Epithelial cell of proximal tubule (primary cell): ENCODE measurements at regions not wholly inside any gene's neighbourhood (a gene's known extent, or its start where the extent isn't known, plus 50 kb on each side); places are given as distances from the start of the nearest gene placed in this dataset.

ENCODE experiments used
- DNase-seq: peaks from one replicate; pipeline ENCODE4 v3.0.0-alpha.2; 2011; ENCODE audit warnings: low read depth
- H3K4me3 ChIP-seq: 2 replicates; pipeline ENCODE4 v1.5.1; 2011; ENCODE audit warnings: low read depth, mild to moderate bottlenecking, low read length
- CTCF ChIP-seq: conservative IDR thresholded peaks from 2 replicates; pipeline ENCODE4 v1.5.1; 2012; ENCODE audit warnings: low read depth, mild to moderate bottlenecking, low read length

- no peak overlapping the region for H3K4me3 ChIP-seq
- no peak for TF ChIP-seq CTCF
- no peak for DNase-seq
These were observed 343.9 kb upstream of the CADM1 start for GRCh38 chr11:115848080-115848479.

- no peak for DNase-seq
- TF ChIP-seq CTCF: no peak
- no peak overlapping the region for H3K4me3 ChIP-seq
These were observed 341.7 kb upstream of the CADM1 start for GRCh38 chr11:115845872-115846271.

GRCh38 chr11:115843685-115844084 is 339.5 kb upstream of the CADM1 start:
- TF ChIP-seq CTCF: no peak
- H3K4me3 ChIP-seq: no peak overlapping the region
- DNase-seq: no peak

- no peak for TF ChIP-seq CTCF
- DNase-seq: no peak
- no peak overlapping the region for H3K4me3 ChIP-seq
These were observed 338.9 kb upstream of the CADM1 start for GRCh38 chr11:115843111-115843510.

- DNase-seq: no peak
- TF ChIP-seq CTCF: no peak
These were observed 315.8 kb upstream of the CADM1 start for GRCh38 chr11:115820026-115820425.

GRCh38 chr11:115819014-115819413 is 314.8 kb upstream of the CADM1 start:
- no peak overlapping the region for H3K4me3 ChIP-seq
- no peak for DNase-seq
- no peak for TF ChIP-seq CTCF

More at GRCh38 chr11:115820026-115820425, 315.8 kb upstream of the CADM1 start:
- no peak overlapping the region for H3K4me3 ChIP-seq

GRCh38 chr11:115817844-115818468 is 313.7 kb upstream of the CADM1 start:
- no peak for DNase-seq
- TF ChIP-seq CTCF: no peak
- H3K4me3 ChIP-seq: no peak overlapping the region
